D721Med (cell line): ENCODE measurements at regions not wholly inside any gene's neighbourhood (a gene's known extent, or its start where the extent isn't known, plus 50 kb on each side); places are given as distances from the start of the nearest gene placed in this dataset.

Source experiments
- DNase-seq: peaks from one replicate; pipeline ENCODE4 v3.0.0; 2011; ENCODE audit warnings: low spot score; ENCODE audit not compliant: insufficient read length
- FAIRE-seq: peaks from 2 replicates; lab custom pipeline; 2011; peaks lifted over from hg19 to GRCh38; lab: Jason Lieb, UNC
- CTCF ChIP-seq: IDR thresholded peaks from 2 replicates; pipeline ENCODE4 v1.5.1; 2012; ENCODE audit warnings: mild to moderate bottlenecking, control low read depth; ENCODE audit not compliant: insufficient read depth; ENCODE audit errors: missing control alignments

- DNase-seq (no peak), FAIRE-seq (no peak)
- TF ChIP-seq CTCF, result no peak
These were observed 146.0 kb downstream of the ELOVL4 start for GRCh38 chr6:79801362-79801761.

- no peak for TF ChIP-seq CTCF
- DNase-seq, result no peak
- no peak for FAIRE-seq
These were observed 148.5 kb downstream of the ELOVL4 start for GRCh38 chr6:79798841-79799240.

GRCh38 chr6:79797912-79798311 is 149.4 kb downstream of the ELOVL4 start:
- TF ChIP-seq CTCF, result no peak
- FAIRE-seq (no peak), DNase-seq (no peak)

GRCh38 chr6:79797163-79797764 is 150.1 kb downstream of the ELOVL4 start:
- no peak for TF ChIP-seq CTCF
- FAIRE-seq (no peak), DNase-seq (no peak)

GRCh38 chr6:79796197-79796596 is 151.2 kb downstream of the ELOVL4 start:
- DNase-seq, result no peak
- no peak for FAIRE-seq
- TF ChIP-seq CTCF, result no peak

- FAIRE-seq (no peak), DNase-seq (no peak)
- no peak for TF ChIP-seq CTCF
These were observed 157.5 kb downstream of the ELOVL4 start for GRCh38 chr6:79789896-79790295.

- TF ChIP-seq CTCF, result no peak
- FAIRE-seq (no peak), DNase-seq (no peak)
These were observed 157.6 kb downstream of the SH3BGRL2 start for GRCh38 chr6:79788756-79789155.
